Amniotic epithelial cell (primary cell): ENCODE measurements at regions not wholly inside any gene's neighbourhood (a gene's known extent, or its start where the extent isn't known, plus 50 kb on each side); places are given as distances from the start of the nearest gene placed in this dataset.

Source experiments
- DNase-seq: peaks from one replicate; pipeline ENCODE4 v3.0.0-alpha.2; 2010; ENCODE audit warnings: low read depth

- no peak for DNase-seq
Measured at GRCh38 chr2:217301142-217301925, 441.5 kb upstream of the TNP1 start.

DNA sequence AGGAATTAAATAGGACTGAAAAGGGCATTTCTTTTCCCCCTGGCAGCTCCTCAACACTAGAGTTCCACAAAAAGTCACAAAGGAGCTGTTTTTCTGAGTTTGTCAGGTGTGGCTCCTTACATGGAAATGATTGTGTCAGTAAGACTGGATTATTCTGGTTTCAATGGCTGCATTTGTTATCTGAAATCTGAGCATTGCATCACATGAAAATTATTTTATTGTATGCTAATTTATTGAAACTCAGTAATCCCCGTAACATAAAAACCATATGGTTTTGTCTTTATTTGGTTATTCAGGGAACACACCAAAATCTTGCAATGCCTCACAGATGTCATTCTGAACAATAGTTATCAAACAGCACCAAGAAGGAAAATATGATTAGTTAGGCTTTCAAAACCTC is 439.7 kb upstream of the TNP1 start:
- DNase-seq = no peak

DNA sequence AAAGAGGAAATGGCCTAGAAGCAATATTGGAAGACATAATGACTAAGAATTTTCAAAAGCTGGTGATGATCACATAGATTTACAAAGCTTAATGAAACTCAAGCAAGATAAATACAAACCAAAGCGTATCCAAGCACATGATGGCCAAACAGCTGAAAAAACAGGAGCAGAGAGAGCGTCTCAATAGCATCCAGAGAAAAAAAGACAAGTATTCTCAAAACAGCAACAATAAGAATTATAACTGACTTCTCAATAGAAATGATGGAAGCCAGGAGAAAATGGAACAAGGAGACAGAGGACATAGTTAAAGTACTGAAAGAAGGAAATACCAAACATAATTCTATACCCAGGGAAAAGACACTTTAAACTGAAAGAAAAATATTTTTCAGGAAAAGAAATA is 437.2 kb upstream of the TNP1 start:
- DNase-seq = no peak

- DNase-seq = no peak
Measured at GRCh38 chr2:217294818-217295217, 435.0 kb upstream of the TNP1 start.

- DNase-seq = no peak
Measured at GRCh38 chr2:217294211-217294610, 434.3 kb upstream of the TNP1 start.

DNA sequence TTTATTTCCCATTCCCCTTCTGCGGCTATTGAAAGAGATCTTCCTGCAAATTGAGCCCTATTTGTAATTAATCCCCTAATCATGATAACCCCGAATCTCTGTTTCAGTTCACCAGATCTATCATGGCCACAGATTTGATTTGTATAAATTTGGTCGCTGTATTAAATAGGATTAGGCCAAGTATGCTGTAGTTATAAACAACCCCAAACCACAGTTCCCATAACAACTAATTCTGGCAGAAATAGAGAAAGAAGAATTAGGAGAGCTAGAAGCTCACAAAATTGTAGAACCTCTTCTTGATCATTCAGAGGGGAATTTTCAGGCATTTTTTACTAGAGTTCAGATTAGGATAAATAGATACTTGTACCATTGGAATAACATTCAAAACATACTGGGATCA is 433.7 kb upstream of the TNP1 start:
- peak; percentile 37 for DNase-seq

GRCh38 chr2:217293046-217293445 is 433.2 kb upstream of the TNP1 start:
- DNase-seq = no peak

DNA sequence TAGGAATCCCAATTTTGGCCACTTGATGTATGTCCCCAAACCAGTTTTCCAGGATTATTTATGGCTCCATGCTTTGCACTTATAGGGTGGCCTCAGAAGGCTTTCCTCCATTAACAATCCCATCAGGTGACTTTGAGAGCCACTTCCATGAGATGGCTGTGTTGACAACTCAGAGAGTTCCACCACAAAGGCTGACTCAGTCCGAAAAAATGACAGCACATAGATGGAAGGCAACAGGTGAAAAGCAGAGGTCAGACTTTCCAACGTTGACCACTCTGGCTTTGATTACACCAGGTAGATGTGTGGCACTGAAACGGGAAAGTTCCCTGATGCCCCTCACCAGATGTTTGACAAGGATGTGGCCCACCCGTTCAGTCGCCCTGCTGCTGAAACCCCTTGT is 431.4 kb upstream of the TNP1 start:
- no peak for DNase-seq

- no peak for DNase-seq
Measured at GRCh38 chr2:217290467-217290866, 430.6 kb upstream of the TNP1 start.

GRCh38 chr2:217289907-217290280 is 430.0 kb upstream of the TNP1 start:
- peak; percentile 93 for DNase-seq

- peak; percentile 26 for DNase-seq
Measured at GRCh38 chr2:217289177-217289906, 429.5 kb upstream of the TNP1 start.

- no peak for DNase-seq
Measured at GRCh38 chr2:217288472-217289063, 428.7 kb upstream of the TNP1 start.

- DNase-seq = peak; percentile 96
Measured at GRCh38 chr2:217286833-217287232, 427.0 kb upstream of the TNP1 start.

DNA sequence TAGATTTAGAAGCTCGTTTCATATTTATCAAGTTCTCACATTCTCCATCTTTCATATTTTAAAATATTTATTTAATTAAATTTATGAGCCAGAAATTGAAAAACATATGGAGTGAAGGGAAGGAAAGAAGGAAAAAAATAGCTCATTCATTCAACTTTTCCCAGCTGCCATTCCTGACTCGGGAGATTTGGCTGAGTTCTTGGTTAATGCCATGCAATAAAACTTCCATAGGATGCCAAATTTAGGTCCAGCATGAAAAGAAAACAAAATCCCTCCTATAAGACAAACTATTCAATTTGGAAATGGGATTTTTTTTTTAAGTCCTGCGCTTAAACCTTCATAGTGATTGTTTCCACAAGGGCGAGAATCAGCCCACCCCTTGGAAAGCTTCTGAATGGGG is 426.1 kb upstream of the TNP1 start:
- DNase-seq = no peak

- DNase-seq = peak; percentile 48
Measured at GRCh38 chr2:217283460-217283859, 423.6 kb upstream of the TNP1 start.

- no peak for DNase-seq
Measured at GRCh38 chr2:217282531-217282930, 422.7 kb upstream of the TNP1 start.

DNA sequence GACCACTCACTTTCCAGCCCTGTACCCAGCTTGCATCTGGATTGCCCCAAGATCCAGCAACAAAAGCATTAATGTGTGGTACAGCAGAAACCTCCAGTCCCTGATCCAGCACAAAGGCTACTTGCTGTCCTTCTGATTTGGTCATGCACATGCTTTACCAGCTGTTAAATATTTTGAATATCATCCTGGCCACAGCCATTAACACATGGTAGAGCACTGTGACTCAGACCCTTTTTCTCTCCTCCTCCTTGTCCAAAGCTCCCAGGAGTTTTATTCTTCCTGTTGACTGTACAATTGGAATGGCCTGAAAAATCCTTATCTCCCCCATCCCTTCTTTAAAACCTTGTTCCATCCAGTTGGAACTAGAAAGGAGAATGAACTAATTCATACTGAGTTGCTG is 419.7 kb upstream of the TNP1 start:
- DNase-seq = peak; percentile 88

DNA sequence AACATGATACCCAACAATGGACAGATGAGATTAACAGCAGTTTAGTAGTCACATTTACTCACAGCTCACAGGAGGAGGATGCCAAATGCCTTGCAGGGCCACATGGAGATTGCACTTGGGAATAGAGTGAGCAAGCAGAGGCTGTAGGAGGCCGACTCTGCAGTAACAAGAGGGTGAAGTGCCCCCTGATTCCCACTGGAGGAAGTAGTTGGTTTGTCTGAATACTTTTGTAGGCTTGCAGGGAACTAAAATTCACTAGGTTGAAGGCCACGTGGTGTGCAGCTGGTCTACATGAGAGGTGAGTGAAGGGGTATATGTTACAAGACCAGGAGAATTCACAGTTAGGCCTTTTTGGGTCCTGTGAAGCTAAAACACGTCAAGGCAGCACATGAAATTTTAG is 419.3 kb upstream of the TNP1 start:
- DNase-seq = no peak

- DNase-seq = peak; percentile 88
Measured at GRCh38 chr2:217277646-217278398, 418.0 kb upstream of the TNP1 start.

DNA sequence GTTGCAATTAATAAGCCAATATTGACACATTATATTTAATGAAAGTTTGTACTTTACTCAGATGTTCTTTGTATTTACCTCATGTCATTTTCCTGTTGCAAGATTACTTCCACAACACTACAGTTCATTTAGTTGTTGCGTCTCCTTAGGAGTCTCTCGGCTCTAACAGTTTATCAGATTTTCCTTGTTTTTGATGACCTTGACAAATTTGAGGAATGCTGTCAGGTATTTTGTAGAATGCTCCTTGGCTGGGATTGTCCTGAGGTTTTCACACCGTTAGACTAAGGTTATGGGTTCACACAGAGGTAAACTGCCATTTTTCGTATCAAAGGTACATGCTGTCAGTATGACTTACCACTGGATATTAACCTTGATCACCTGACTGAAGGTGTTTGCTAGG is 416.6 kb upstream of the TNP1 start:
- DNase-seq = no peak

DNA sequence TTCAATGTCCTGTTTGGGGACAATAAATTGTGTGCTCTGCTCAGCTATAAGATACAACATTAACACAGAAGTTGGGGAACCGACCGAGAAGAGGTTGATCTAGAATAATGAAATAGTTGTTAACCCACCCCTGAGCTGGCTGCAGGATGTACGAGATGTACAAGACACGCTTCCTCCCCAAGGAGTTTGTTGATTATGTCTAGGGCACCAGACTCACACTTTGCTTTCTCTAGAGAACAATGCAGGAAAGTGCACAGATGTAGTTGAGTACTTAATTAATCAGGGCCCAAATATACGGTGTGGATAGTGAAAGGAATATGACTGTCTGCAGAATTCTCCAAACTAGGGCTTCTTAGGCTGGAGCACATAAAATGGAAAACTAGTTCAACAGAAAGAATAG is 415.2 kb upstream of the TNP1 start:
- no peak for DNase-seq

- DNase-seq = no peak
Measured at GRCh38 chr2:217274578-217274977, 414.7 kb upstream of the TNP1 start.

- DNase-seq = no peak
Measured at GRCh38 chr2:217273851-217274250, 414.0 kb upstream of the TNP1 start.
